DND-41 (cell line): ENCODE measurements at regions not wholly inside any gene's neighbourhood (a gene's known extent, or its start where the extent isn't known, plus 50 kb on each side); places are given as distances from the start of the nearest gene placed in this dataset.

Experiments
- ATAC-seq: fragments of 200-7000 bp; cut with Tn5 transposase; 3 replicates; pipeline ENCODE4 v1.9.1; 2021; ENCODE audit warnings: low read depth; ENCODE audit not compliant: insufficient read depth
- DNase-seq: peaks from one replicate; pipeline ENCODE4 v3.0.0-alpha.2; 2020
- H2AFZ ChIP-seq: 2 replicates; pipeline ENCODE4 v1.6.0; 2012; ENCODE audit warnings: low read depth, low read length
- H3K27ac ChIP-seq: 2 replicates; pipeline ENCODE4 v1.5.1; 2012; ENCODE audit warnings: low read length, inconsistent platforms
- H3K27me3 ChIP-seq: fragments of 200-600 bp; sonication (generic); 2 replicates; pipeline ENCODE4 v1.6.0; 2012; ENCODE audit warnings: low read length, mild to moderate bottlenecking, inconsistent platforms; ENCODE audit not compliant: insufficient read depth, poor library complexity
- H3K36me3 ChIP-seq: 2 replicates; pipeline ENCODE4 v1.5.1; 2012; ENCODE audit warnings: low read length, inconsistent platforms; ENCODE audit not compliant: insufficient read depth
- H3K4me1 ChIP-seq: 2 replicates; pipeline ENCODE4 v1.5.1; 2012; ENCODE audit warnings: mild to moderate bottlenecking, low read length; ENCODE audit not compliant: insufficient read depth
- H3K4me2 ChIP-seq: 2 replicates; pipeline ENCODE4 v1.6.0; 2012; ENCODE audit warnings: mild to moderate bottlenecking, moderate library complexity, low read length, inconsistent platforms; ENCODE audit not compliant: insufficient read depth
- H3K4me3 ChIP-seq, 2 experiments: fragments of 200-600 bp in 1 of 2; shearing (Covaris generic) in 1 of 2; 2 replicates each; pipeline ENCODE4 v1.5.1; 2012 to 2016; ENCODE audit warnings: inconsistent platforms in 2 of 2, low read length in 2 of 2, mild to moderate bottlenecking in 2 of 2, low read depth in 1 of 2, moderate library complexity in 1 of 2
- H3K79me2 ChIP-seq: 2 replicates; pipeline ENCODE4 v1.6.0; 2012; ENCODE audit warnings: low read length, inconsistent platforms; ENCODE audit not compliant: insufficient read depth
- H3K9ac ChIP-seq: 2 replicates; pipeline ENCODE4 v1.6.0; 2012; ENCODE audit warnings: low read depth, mild to moderate bottlenecking, inconsistent platforms, low read length, moderate library complexity
- H3K9me3 ChIP-seq: 2 replicates; pipeline ENCODE4 v1.5.1; 2012; ENCODE audit warnings: low read length, moderate library complexity, mild to moderate bottlenecking, inconsistent platforms; ENCODE audit not compliant: insufficient read depth, severe bottlenecking
- H4K20me1 ChIP-seq: 2 replicates; pipeline ENCODE4 v1.6.0; 2012; ENCODE audit warnings: low read length; ENCODE audit not compliant: insufficient read depth
- CTCF ChIP-seq: IDR thresholded peaks from 2 replicates; pipeline ENCODE4 v1.5.1; 2012; ENCODE audit warnings: borderline replicate concordance, low read length, moderate library complexity, mild to moderate bottlenecking; ENCODE audit not compliant: poor library complexity, severe bottlenecking; ENCODE audit errors: extremely low read depth
- EZH2 ChIP-seq: IDR thresholded peaks from 3 replicates; pipeline ENCODE4 v1.6.1; 2012; ENCODE audit warnings: borderline replicate concordance, low read depth, mild to moderate bottlenecking, moderate library complexity, low read length, inconsistent platforms; ENCODE audit not compliant: severe bottlenecking

- no peak overlapping the region for H3K9ac ChIP-seq
- DNase-seq (no peak), ATAC-seq (no peak)
- no peaks in the 10 kb centered on the region for H4K20me1 ChIP-seq
- H3K79me2 ChIP-seq, result no peaks in the 10 kb centered on the region
- H3K27me3 ChIP-seq, result no peaks in the 10 kb centered on the region
- no peak overlapping the region for H3K4me2 ChIP-seq
- no peak overlapping the region for H3K4me3 ChIP-seq
- no peak overlapping the region for H2AFZ ChIP-seq
- H3K27ac ChIP-seq, result no peak overlapping the region
- H3K4me1 ChIP-seq, result no peaks in the 10 kb centered on the region
- H3K9me3 ChIP-seq, result no peaks in the 10 kb centered on the region
- H3K36me3 ChIP-seq, result no peaks in the 10 kb centered on the region
- no peak for TF ChIP-seq EZH2
- no peak for TF ChIP-seq CTCF
Observed at GRCh38 chr10:130455111-130455695, 319.0 kb downstream of the GLRX3 start.

- Histone ChIP-seq H3K4me3 (no peak overlapping the region), H3K27me3 (no peaks in the 10 kb centered on the region), H3K9ac (no peak overlapping the region), H3K27ac (no peak overlapping the region), H3K36me3 (no peaks in the 10 kb centered on the region), H4K20me1 (no peaks in the 10 kb centered on the region), H3K79me2 (no peaks in the 10 kb centered on the region), H3K4me1 (no peaks in the 10 kb centered on the region), H3K4me2 (no peak overlapping the region), H2AFZ (no peak overlapping the region), H3K9me3 (no peaks in the 10 kb centered on the region)
- ATAC-seq (no peak), DNase-seq (no peak)
- no peak for TF ChIP-seq CTCF
- TF ChIP-seq EZH2, result no peak
Observed at GRCh38 chr10:130455791-130456190, 319.6 kb downstream of the GLRX3 start.

- DNase-seq, result no peak
- no peak overlapping the region for H3K9ac ChIP-seq
- H3K27ac ChIP-seq, result no peak overlapping the region
- no peak overlapping the region for H3K4me2 ChIP-seq
- H3K4me1 ChIP-seq, result no peaks in the 10 kb centered on the region
- no peak overlapping the region for H2AFZ ChIP-seq
- H3K4me3 ChIP-seq, result no peak overlapping the region
- TF ChIP-seq CTCF, result no peak
- no peak for TF ChIP-seq EZH2
- no peak for ATAC-seq
- H3K79me2 ChIP-seq, result no peaks in the 10 kb centered on the region
- H3K36me3 ChIP-seq, result no peaks in the 10 kb centered on the region
- no peaks in the 10 kb centered on the region for H4K20me1 ChIP-seq
- no peaks in the 10 kb centered on the region for H3K9me3 ChIP-seq
- H3K27me3 ChIP-seq, result no peaks in the 10 kb centered on the region
Observed at GRCh38 chr10:130456616-130457015, 320.4 kb downstream of the GLRX3 start.

- H2AFZ ChIP-seq, result no peak overlapping the region
- no peak overlapping the region for H3K4me3 ChIP-seq
- no peak for DNase-seq
- no peak overlapping the region for H3K27ac ChIP-seq
- H3K9me3 ChIP-seq, result no peaks in the 10 kb centered on the region
- no peaks in the 10 kb centered on the region for H4K20me1 ChIP-seq
- TF ChIP-seq CTCF (no peak), EZH2 (no peak)
- no peaks in the 10 kb centered on the region for H3K27me3 ChIP-seq
- no peak overlapping the region for H3K9ac ChIP-seq
- no peaks in the 10 kb centered on the region for H3K36me3 ChIP-seq
- H3K4me1 ChIP-seq, result no peaks in the 10 kb centered on the region
- no peaks in the 10 kb centered on the region for H3K79me2 ChIP-seq
- H3K4me2 ChIP-seq, result no peak overlapping the region
- no peak for ATAC-seq
Observed at GRCh38 chr10:130458509-130458908, 322.3 kb downstream of the GLRX3 start.
